HL-60 (cell line): ENCODE measurements at regions not wholly inside any gene's neighbourhood (a gene's known extent, or its start where the extent isn't known, plus 50 kb on each side); places are given as distances from the start of the nearest gene placed in this dataset.

Source experiments
- GABPA ChIP-seq: IDR thresholded peaks from 2 replicates; pipeline ENCODE4 v1.6.1; 2012; ENCODE audit warnings: low read depth
- POLR2AphosphoS5 ChIP-seq: IDR thresholded peaks from 2 replicates; pipeline ENCODE4 v1.6.1; 2012; ENCODE audit warnings: low read depth
- SPI1 ChIP-seq: IDR thresholded peaks from 2 replicates; pipeline ENCODE4 v1.6.1; 2012; ENCODE audit warnings: low read depth, mild to moderate bottlenecking, borderline replicate concordance
- TF ChIP-seq, protein P1 (sequence below): IDR thresholded peaks from 2 replicates; pipeline ENCODE4 v1.6.1; 2012; ENCODE audit warnings: low read depth; ENCODE audit not compliant: insufficient replicate concordance
- TF ChIP-seq, protein P2 (sequence below): IDR thresholded peaks from one replicate; pipeline ENCODE4 v1.5.1; 2011; ENCODE audit warnings: low read length, control low read depth, inconsistent platforms; ENCODE audit not compliant: insufficient read depth

DNA sequence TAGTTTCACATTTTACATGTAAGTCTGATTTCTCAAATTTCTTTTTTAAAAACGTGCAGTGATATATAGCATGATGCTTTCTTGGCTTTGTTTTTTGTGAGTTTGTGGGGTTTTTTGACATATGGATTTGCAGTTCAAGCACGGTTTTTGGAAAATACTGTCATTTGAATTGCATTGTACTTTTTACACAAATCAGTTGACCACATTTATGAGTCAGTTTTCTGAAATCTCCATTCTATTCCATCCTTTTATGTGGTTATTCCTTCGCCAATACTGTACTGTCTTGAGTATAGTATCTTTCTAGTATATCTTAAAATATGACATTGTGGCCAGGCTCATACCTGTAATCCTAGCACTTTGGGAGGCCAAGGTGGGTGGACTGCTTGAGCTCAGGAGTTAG lies 890.0 kb upstream of the CITED2 start:
- TF ChIP-seq, protein P1, sequence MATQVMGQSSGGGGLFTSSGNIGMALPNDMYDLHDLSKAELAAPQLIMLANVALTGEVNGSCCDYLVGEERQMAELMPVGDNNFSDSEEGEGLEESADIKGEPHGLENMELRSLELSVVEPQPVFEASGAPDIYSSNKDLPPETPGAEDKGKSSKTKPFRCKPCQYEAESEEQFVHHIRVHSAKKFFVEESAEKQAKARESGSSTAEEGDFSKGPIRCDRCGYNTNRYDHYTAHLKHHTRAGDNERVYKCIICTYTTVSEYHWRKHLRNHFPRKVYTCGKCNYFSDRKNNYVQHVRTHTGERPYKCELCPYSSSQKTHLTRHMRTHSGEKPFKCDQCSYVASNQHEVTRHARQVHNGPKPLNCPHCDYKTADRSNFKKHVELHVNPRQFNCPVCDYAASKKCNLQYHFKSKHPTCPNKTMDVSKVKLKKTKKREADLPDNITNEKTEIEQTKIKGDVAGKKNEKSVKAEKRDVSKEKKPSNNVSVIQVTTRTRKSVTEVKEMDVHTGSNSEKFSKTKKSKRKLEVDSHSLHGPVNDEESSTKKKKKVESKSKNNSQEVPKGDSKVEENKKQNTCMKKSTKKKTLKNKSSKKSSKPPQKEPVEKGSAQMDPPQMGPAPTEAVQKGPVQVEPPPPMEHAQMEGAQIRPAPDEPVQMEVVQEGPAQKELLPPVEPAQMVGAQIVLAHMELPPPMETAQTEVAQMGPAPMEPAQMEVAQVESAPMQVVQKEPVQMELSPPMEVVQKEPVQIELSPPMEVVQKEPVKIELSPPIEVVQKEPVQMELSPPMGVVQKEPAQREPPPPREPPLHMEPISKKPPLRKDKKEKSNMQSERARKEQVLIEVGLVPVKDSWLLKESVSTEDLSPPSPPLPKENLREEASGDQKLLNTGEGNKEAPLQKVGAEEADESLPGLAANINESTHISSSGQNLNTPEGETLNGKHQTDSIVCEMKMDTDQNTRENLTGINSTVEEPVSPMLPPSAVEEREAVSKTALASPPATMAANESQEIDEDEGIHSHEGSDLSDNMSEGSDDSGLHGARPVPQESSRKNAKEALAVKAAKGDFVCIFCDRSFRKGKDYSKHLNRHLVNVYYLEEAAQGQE, result no peak
- TF ChIP-seq, protein P2, sequence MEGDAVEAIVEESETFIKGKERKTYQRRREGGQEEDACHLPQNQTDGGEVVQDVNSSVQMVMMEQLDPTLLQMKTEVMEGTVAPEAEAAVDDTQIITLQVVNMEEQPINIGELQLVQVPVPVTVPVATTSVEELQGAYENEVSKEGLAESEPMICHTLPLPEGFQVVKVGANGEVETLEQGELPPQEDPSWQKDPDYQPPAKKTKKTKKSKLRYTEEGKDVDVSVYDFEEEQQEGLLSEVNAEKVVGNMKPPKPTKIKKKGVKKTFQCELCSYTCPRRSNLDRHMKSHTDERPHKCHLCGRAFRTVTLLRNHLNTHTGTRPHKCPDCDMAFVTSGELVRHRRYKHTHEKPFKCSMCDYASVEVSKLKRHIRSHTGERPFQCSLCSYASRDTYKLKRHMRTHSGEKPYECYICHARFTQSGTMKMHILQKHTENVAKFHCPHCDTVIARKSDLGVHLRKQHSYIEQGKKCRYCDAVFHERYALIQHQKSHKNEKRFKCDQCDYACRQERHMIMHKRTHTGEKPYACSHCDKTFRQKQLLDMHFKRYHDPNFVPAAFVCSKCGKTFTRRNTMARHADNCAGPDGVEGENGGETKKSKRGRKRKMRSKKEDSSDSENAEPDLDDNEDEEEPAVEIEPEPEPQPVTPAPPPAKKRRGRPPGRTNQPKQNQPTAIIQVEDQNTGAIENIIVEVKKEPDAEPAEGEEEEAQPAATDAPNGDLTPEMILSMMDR, result no peak
- no peak for TF ChIP-seq POLR2AphosphoS5
- TF ChIP-seq GABPA, result no peak
- no peak for TF ChIP-seq SPI1
